ENCODE measurements at regions not wholly inside any gene's neighbourhood (a gene's known extent, or its start where the extent isn't known, plus 50 kb on each side); places are given as distances from the start of the nearest gene placed in this dataset.

GRCh38 chr20:62569615-62570014 lies 72.7 kb upstream of the SLCO4A1 start:
- no peak for TF ChIP-seq POLR2AphosphoS5 (IDR thresholded peaks at IDR 0.05; ENCODE audit: low read depth, low read length)
- no peak for TF ChIP-seq CTCF (IDR thresholded peaks at IDR 0.05)
